NCI-H1436 (cell line): ENCODE measurements at regions not wholly inside any gene's neighbourhood (a gene's known extent, or its start where the extent isn't known, plus 50 kb on each side); places are given as distances from the start of the nearest gene placed in this dataset.
"Not testable (repeated sequence)": the region's sequence is repeated elsewhere in the genome, so short reads cannot be mapped to it uniquely, and the experiment has no call there.

Source experiments
- DNase-seq: peaks from one replicate; lab custom pipeline; 2025; lab: John Stamatoyannopoulos, UW

DNA sequence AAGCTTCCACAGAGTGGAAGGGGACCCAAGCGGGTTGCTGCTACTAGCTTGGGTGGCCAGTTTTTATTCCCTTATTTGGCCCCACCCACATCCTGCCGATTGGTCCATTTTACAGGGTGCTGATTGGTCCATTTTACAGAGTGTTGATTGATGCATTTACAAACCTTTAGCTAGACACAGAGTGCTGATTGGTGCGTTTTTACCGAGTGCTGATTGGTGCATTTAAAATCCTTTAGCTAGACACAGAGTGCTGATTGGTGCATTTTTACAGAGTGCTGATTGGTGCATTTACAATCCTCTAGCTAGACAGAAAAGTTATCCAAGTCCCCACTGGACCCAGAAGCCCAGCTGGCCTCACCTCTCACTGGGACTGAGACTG lies 187.0 kb upstream of the KCNMB2 start:
- DNase-seq = not testable (repeated sequence)

DNA sequence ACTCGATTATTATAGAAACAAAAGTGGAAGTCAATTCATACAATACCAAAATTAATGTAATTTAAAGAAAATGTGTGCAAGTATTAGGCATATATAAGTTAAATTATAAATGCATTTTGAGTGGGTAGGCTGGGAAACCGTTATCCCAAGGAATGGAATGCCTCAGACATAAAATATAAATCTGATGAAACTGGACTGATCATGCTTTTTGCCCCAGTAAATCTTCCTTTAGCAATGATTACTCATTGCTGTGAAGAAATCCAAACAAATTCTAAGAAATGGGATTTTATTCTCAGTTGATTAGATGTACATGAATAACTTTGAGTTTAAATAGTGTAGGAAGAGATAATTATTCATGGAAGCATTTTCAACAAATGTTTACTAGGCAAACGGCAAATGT lies 185.5 kb upstream of the KCNMB2 start:
- no peak for DNase-seq

DNA sequence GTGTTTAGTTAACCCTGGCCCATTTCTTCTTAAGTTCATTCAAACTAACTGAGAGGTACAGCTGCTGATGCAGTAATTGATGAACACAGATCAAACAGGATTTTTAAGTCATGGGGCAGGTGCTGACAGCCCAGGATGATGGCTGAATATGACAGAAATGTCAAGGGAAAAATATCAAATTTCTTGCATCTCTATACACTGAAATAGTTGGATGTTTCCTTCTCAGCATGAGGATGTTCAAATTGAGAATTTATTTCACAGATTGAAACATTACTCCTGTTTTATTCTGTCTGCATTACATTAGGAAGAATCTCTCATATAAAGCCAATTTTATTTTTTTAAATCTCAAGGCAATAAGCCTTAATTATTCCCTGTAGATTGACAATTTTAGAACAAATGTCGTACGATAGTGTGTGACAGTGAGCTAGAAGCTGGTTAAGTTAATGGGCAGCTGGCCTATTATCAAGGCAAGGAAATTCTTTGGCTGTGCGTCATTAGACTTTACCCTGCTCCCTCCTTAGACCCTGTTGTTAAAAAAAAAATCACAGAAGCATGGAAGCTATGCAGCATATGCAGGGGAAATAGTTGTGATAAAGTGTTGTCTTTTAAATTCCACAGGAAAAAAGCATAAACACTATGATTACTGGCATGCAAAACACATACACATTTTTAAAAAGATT lies 183.8 kb upstream of the KCNMB2 start:
- peak; percentile 15 for DNase-seq

DNA sequence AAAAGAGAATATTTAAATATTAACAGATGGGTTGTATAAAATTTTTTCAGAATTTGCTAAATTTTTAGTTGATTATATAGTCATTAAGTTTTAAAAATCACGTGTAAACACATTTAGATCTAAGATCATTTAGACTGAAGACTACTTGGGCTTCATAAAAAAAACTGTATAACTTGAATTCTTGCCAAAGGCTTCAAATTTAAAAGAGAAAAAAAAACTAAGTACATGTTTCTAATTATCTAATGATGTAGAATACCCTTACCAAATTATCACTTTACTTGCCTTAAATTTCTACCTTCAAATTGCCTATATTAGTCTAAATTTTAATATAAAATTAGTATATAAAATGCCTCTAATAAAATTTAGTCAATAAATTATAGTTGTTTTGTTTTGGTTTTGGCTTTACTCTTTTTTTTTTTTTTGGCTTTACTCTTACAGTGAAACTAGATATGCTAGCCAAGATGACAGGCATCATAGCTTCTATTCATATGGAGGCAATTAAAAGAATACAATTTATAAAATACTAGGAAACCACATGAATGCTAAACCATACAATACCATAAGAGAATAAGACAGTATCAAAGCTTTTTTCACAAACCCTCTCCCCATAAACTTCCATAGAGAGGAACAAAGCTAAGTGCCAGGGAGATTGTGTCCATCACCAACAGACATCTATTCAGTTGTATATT lies 183.1 kb upstream of the KCNMB2 start:
- no peak for DNase-seq

DNA sequence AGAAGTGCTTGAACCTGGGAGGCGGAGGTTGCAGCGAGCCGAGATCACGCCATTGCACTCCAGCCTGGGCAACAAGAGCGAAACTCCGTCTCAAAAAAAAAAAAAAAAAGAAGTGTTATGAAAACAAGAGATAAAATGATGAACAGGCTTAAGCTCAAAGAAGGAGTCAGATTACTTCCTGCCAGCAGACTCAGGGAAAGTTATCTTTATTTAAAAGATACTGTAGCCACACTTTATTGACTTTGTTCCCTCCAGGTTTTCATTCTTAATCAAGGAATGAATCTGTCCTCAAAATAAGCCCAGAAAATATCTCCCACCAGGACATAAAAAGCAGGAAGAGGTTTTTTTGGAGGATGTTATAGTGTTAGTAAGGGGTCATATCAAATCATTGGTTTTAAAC lies 176.5 kb upstream of the KCNMB2 start:
- DNase-seq = no peak

DNA sequence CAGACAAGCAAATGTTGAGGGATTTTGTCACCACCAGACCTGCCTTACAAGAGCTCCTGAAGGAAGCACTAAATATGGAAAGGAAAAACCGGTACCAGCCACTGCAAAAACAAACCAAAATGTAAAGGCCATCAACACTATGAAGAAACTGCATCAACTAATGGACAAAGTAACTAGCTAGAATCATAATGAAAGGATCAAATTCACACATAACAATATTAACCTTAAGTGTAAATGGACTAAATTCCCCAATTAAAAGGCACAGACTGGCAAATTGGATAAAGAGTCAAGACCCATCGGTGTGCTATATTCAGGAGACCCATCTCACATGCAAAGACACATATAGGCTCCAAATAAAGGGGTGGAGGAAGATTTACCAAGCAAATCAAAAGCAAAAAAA lies 173.2 kb upstream of the KCNMB2 start:
- not testable (repeated sequence) for DNase-seq

DNA sequence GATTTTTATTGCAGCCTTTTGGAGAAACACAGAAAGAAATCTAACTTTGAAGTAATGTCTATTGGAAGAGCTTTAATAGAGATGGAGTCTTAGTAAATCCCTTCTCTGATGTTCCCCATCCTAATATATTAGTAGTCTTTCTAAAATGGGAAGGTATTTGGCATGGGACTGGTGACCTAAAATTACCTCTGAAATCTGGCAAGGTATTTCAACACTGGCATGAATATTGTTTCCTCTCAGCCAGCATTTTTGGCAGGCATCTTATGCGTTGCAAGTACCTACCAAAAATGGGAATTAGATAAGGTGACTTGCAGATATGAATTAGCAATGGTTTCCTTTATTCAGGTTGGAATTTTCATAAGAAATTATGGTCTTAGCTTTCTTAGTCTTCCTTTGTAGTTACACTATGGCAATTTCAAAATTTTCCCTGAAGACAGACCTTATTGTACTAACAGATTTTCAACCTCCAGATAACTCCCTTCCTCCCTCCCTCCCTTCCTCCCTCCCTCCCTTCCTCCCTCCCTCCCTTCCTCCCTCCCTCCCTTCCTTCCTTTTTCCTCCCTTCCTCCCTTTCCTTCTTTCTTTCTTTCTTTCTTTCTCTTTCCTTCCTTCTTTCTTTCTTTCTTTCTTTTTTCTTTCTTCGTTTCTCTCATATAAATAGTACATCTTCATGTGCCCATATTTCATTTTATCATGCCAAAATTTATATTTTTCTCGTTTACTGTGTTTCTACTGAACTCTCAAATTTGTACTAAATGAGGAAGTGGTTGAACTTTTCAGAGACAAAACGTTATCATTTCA lies 168.2 kb upstream of the KCNMB2 start:
- DNase-seq = no peak

DNA sequence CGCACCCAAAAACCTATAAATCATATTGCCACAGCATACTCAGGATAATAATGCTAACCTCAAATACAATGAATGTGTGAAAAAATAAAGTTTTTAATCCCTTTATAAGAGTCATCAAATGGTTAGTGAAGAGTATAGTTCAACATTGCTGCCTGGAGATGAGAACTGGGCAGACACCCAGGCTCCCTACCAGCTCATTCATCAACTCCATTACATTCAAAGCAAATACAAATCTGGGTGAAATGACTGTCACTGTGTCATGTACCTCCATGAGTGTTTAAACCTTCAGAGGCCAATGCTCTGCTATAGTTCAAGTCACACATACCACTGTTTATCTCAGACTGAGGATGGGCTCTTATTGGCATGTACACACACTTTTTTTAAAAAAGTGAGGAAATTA lies 167.2 kb upstream of the KCNMB2 start:
- no peak for DNase-seq

DNA sequence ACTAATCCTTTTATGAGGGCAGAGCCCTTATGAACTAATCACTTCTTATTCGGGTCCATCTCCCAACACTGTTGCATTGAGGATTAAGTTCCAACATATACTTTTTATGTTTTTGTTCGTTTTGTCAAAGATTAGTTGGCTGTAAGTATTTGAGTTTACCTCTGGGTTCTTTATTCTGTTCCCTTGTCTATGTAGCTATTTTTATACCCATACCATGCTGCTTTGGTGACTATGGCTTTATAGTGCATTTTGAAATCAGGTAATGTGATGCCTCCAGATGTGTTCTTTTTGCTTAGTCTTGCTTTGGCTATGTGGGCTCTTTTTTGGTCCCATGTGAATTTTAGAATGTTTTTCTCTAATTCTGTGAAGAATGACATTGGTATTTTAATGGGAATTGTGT lies 166.4 kb upstream of the KCNMB2 start:
- no peak for DNase-seq

DNA sequence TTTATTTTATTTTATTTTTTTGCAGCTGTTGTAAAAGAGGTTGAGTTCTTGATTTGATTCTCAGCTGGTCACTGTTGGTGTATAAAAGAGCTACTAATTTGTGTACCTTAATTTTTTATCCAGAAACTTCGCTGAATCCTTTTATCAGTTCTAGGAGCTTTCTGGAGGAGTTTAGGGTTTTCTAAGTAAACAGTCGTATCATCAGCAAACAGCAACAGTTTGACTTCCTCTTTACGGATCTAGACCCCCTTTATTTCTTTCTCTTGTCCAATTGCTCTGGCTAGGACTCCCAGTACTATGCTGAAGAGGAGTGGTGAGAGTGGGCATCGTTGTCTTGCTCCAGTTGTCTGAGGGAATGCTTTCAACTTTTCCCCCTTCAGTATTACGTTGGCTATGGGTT lies 165.8 kb upstream of the KCNMB2 start:
- no peak for DNase-seq

DNA sequence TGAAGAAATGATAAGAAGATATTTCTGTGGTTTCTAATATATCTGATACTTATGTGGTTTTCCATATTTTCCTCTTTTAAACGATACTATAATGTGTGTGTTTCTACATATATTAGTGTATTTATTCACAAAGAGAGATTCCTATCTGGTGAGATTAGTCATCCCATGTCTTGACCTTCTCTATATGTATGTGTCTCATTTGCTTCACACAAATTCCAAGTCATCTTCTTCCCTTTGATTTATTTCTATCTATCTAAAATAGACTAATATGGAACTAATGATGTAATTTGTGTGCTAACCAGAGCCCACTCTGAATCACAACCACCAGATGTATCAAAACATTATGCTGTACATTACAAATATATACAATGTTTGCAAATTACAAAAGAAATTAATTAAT lies 154.7 kb upstream of the KCNMB2 start:
- no peak for DNase-seq

DNA sequence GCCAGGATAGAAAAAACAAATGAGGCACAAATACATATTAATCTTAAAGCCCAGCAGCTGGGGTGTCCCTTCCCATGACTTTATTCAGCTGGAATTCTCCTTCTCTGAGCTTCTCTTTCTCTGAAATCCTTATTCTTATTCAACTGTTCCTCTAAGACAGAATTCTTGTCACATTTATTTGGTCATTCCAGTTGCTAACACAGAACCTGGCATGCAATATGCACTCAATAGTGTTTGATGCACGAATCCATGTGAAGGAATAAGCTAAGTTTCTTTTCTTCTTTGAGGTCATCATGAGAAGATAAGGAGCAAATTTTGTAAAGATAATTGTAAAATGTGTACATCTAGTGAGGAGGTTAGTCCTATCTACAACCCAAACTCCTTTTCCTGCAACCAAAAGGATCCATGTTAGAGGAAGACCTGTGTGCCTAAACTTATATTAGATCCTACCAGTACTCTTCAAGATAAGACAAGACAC lies 154.2 kb upstream of the KCNMB2 start:
- DNase-seq = no peak

DNA sequence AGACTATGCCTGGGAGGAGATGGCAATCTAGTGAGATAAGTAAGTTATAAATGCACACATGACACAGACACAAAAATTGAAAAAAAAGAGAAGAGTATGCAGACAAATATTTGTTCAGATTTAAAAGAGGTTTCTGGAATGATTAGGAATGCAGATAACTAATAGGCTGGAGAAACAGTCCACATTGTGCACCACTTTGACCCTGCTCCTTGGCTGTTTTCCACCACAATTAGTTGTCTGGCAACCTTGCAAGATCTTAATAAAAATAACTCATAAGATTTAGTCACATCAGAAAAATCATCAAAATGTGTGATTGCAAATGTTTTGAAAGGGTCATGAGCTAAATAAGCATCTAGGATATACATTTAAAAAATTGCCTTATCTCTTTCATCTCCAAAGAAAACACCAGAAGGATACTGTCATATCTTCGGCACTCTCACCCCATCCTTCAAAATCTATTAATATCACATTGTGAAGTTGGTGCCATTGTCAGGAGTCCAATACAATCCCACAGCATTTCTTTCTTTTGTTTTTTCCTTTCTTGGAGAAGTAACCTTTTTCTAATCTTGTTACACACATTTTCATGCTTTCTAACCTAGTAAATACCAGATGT lies 153.7 kb upstream of the KCNMB2 start:
- no peak for DNase-seq

DNA sequence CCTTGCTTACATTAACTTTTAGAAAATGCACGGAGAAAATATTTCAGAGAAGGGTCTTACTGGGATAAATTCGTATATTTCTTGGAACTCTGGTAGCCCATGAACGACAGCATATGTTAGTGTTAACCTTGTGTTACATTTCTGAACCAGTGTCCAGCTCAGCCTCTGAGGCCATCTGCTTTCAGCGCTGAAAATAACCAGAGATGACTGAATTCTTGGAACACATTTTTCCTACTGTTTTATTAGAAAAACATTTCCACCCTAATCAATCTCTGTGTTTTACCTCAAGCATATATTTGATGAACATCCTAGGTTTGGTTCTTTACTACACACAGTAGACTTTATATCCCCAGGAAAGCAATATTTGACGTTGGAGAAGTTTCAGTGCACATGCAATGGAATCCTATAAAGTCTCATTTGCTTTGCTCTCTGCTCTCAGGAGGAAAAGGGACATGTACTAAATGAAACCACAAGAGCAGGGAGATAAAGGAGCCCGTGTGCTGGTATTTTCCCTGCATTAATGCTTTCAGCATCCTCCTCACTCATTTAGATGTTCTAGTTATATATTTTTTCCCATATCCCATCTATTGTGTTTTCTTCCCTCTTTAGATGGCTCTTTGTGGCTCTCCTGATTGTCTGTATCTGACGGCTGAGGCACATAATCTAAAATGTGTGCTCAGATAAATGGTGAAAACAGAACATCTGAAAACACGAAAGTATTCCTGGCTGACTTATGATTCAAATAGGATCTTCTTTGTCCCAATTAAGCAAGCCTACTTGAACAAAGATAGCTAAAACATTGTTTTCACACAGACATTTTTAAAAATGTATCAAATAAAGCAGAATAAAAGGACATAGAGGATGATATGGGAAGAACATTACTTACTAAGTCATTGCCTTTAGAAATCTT lies 151.7 kb upstream of the KCNMB2 start:
- no peak for DNase-seq

DNA sequence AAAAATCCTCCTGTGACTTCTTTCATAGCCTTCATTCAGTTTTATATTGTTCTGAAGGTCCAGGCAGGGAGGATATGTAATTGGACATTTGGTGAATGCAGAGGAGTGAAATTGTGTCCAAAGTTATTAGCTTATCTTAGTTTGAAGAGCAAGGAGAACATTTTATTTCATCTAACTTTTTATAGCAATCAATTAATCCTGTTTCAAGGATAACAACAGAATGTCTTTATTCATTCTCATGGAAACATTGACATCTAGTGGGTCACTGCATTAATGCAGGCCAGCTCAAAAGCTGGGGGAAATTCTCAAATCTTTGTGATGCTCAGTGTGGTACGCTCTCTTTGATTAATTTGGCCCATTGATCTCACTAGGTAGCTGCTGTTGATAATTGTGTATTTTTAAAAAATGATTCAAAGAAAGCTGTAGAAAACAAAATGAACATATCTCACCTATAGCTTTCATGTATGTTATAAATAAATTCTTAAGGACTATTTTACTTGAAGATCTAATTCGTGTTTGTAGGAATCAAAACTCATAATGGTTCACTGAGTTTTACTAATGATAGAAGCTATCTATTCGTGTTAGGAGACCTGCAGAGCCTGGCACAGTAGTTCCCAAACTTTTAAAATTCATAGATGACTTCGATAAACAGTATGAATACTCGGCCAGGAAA lies 150.8 kb upstream of the KCNMB2 start:
- DNase-seq = peak; percentile 56

DNA sequence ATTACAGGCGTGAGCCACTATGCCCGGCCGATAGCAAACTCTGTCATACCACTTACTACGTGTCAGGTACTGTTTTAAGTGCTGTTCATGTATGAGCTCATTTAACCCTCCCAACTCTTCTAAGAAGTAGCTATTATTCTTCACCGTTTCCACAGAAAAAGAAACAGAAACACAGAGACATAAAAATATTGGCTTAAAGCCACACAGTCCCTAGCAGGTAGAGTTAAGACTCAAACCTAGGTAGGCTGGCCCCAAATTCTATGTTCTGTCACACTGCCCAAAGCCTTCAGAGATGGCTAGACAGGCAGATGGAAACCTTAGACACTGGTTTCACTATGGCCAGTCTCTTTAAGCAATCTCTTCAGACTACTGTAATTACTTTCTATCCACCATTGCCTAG lies 149.8 kb upstream of the KCNMB2 start:
- no peak for DNase-seq

DNA sequence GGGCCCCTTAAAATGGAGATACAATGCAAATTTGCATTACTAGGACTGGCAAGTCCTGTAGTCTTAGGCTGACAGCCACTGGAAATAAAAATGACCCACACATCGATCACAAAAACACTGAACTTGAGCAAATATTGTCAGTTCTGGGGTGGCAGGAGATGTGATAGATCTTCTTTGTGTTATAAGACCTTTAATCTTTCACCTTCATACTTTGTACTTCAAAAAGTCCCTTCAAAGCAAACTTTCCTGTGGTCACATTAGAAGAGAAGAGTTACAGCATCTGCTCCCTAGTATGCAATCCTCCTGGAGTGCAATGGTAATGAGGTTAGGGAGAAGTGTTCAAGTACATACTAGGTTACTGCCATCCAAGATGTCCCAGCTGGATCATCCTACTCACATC lies 149.4 kb upstream of the KCNMB2 start:
- DNase-seq = no peak

DNA sequence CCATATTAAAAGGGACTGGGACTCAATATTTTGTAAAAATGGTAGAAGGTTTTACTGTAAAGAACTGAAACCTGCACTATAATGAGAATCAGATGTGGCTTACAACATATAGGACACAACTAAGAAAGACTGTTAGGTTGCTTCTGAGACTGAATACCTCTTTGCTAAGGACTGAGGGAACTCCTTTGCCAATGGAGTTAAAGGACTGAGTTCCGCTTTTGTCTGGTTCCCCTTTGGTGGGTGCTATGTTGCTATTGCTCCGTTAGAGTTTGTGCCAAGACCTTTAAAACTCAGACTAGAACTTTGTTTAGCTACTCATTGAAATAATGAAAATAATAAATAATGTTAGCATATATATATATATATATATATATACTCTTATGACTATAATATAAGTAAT lies 147.8 kb upstream of the KCNMB2 start:
- DNase-seq = no peak

DNA sequence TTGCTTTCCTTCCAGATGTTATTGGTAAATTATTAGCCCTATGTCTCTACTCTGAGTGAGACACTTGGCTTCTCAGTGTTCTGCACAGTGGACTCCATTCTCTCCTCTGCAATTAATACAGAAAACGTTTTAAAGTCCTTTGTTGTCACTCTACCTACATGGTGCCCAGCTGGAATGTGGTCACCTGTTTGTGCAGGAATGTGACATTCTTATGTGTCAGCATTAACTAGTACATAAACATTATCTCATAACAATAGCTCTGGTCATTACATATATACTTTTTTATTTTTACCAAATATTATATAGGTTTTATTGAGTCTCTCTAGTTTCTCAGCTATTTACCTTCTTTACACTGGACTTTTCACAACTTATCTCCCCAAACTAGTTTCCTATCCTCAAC lies 147.0 kb upstream of the KCNMB2 start:
- DNase-seq = no peak

DNA sequence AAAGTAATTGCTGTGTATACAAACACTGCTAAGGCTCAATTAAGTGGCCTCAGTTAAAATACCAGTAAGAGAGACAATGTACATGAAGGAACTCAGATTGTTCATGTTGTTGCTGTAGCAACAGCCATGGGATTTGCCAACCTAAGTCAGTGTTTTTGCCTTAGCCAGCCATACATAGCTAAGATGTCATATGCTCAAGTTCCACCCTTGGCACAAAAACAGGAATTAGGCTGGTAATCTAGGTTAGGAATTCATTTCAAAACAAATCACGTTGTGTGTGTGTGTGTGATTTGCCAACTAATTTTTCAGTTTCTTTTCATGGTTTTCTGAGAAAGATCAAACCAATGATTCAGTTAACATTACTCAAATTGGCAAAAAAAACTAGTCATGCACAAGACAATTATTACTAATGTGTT lies 143.7 kb upstream of the KCNMB2 start:
- DNase-seq = no peak

DNA sequence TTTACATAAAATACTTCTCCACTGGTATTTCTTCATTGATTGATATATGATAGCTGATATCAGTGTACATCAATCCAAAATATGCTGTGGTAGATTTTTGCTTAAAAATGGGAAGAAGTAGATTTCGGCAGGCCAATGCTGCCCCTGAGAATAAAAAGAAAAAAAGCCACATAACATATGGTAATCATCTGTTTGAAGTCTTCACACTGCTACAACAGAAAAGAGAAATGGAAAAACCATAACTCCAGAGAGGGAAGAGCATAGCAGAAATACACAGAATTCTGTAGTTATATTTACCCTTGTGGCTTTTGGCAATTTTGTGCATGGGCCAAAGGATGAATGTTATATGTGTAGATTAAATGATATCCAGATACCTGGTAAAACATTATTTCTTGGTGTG lies 143.1 kb upstream of the KCNMB2 start:
- no peak for DNase-seq
